ENCODE measurements at regions not wholly inside any gene's neighbourhood (a gene's known extent, or its start where the extent isn't known, plus 50 kb on each side); places are given as distances from the start of the nearest gene placed in this dataset.

DNA sequence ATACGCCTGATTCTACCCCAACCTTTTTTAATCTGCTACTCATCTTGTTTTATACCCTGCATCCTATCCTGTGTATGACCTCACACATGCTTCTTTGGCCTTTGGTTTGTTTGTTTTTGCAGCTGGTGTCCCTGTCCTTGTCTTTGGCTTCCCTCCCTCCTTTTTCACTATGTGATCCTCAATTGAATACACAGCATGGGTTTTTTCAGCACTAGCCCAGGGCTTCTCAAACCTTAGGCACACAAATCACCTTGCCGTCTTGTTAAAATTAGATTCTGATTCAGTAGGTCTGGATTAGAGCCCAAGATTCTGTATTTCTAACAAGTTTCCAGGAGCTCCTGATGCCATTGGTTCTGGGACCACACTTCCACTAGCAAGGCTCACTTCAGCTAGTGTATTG, 321.5 kb upstream of the MAN1A1 start:
- TF ChIP-seq, protein P1, sequence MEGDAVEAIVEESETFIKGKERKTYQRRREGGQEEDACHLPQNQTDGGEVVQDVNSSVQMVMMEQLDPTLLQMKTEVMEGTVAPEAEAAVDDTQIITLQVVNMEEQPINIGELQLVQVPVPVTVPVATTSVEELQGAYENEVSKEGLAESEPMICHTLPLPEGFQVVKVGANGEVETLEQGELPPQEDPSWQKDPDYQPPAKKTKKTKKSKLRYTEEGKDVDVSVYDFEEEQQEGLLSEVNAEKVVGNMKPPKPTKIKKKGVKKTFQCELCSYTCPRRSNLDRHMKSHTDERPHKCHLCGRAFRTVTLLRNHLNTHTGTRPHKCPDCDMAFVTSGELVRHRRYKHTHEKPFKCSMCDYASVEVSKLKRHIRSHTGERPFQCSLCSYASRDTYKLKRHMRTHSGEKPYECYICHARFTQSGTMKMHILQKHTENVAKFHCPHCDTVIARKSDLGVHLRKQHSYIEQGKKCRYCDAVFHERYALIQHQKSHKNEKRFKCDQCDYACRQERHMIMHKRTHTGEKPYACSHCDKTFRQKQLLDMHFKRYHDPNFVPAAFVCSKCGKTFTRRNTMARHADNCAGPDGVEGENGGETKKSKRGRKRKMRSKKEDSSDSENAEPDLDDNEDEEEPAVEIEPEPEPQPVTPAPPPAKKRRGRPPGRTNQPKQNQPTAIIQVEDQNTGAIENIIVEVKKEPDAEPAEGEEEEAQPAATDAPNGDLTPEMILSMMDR (IDR thresholded peaks at IDR 0.05 in 8 of 11, conservative IDR thresholded peaks at IDR 0.05 in 3 of 11) = no peak
- TF ChIP-seq POLR2A (IDR thresholded peaks at IDR 0.05) (no peak), POLR2AphosphoS5 (IDR thresholded peaks at IDR 0.05) (no peak)

Data from spleen (tissue), 7 donors.